NCI-H748 treated with DMSO at 0.1 percent for 48 hours (cell line): ENCODE measurements at regions not wholly inside any gene's neighbourhood (a gene's known extent, or its start where the extent isn't known, plus 50 kb on each side); places are given as distances from the start of the nearest gene placed in this dataset.

ENCODE experiments used
- DNase-seq: peaks from one replicate; lab custom pipeline; 2025; lab: John Stamatoyannopoulos, UW

DNA sequence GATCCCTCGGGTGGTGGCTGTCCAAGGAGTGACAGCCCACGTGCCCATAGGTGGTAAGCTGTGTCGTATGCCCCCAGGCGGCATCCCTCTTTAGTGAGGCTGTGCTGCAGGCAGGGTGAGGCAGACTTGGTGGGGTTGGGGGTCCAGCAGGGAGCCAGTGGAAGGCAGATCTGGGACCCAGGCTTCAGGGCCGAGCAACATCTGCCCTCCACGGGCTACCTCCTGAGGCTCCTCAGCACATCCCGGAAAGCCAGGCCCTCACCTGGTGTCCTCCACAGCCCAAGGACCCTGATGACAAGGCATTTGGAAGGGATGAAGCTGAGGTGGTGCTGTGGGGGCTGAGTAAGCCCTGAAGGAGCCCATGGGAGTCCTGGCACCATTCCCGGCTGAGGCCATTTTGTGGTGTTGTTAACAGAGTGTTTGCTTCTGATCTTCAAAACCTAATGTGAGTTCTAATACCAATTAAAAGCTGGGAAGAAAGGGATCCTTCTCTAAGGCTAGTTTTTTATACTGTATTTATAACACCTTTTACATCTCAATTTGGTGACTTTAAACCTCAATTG lies 295.8 kb upstream of the IRX2 start:
- DNase-seq, result no peak

DNA sequence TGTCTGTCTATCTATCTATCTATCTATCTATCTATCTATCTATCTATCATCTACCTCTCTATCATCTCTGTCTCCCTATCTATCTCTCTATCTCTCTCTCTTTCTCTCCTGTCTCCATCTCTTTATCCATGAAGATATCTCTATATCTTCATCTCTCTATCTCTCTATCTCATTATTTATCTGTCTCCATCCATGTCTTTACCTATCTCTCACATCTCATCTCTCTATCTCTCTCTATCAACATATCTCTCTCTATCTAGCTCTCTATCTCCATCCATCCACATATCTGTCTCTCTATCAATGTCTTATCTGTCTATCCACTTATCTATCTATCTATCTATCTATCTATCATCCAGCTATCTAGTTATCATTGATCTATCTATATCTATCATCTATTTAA lies 292.1 kb upstream of the IRX2 start:
- DNase-seq, result no peak

DNA sequence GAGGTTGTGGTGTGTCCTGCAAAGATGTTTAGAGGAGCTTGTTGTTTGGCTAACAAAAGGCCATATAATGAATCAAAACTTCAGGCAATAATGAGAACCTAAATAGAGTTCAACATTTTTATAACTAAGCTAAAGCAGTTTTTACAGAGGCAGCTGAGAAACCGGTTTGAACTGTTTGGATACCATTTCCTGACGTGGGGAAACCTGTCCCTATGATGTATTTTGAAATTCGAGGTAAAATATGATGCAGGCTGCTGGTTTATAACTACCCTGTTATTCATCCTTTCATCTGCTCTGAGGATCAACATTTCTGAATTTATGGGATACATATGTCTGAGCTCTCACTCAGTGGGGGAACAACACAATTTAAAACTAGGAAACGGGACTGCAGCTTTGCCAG lies 289.5 kb upstream of the IRX2 start:
- no peak for DNase-seq

DNA sequence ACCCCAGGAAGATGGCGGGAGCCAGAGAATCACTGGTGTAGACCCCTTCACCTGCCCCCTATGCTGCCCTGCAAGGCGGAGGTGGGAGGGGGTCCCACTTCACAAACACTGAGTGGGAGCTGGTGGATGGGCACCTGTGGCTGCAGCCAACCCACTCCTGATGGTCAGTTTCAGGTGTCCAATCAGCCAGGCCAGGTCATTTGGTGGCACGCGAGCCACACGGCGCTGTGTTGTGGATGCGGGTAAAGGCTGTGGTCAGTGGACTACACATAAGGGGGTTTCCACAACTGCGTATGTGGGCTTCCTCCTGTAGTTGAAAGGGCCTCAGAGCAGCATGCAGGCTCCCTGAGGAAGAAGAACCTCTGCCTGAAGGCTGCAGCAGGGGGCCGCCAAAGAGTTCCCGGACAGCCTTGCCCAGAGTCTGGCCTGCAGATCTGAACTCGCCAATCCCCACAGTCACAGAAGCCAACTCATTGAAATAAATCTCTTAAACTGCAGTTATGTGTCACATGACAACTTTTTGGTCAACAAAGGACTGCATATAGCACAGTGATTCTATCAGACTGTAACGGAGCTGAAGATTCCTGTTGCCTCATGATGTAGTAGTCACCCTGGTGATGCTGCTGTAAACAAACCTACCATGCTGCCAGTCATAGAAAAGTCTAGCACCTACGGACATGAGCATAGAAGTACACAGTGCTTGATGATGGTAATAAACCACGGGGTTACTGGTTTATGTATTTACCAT lies 284.7 kb upstream of the IRX2 start:
- DNase-seq, result no peak

DNA sequence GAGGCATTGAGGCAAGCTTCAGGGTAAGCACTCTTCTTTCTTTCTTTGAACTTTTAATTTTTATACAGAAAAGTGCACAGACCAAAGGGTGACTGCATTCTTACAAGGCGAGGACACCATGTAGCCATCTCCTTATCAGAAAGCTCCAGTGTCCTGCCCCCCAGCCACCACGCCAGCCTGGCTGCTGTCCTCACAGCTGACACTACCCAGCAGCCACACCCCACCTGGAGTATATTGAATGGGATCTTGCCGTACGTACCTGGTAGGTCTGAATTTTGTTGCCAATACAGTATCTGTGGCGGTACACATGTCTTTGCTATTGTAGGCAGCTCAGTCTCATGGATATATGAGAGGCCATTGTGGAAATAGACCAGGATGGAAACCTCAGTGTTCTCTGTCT lies 284.0 kb upstream of the IRX2 start:
- no peak for DNase-seq

DNA sequence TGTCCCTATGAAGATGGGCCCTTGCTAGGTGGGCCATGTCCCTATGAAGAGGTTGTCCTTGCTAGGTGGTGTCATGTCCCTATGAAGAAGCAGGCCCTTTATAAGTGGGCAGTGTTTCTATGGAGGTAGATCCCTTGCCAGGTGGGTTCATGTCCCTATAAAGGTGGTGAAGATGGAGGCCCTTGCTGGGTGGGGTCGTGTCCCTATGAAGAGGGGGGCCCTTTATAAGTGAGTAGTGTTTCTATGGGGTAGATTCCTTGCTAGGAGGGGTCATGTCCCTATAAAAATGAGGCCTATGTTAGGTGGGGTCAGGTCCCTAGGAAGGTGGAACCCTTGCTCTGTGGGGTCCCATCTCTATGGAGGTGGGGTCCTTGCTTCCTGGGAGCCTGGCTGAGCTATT lies 283.4 kb upstream of the IRX2 start:
- no peak for DNase-seq

DNA sequence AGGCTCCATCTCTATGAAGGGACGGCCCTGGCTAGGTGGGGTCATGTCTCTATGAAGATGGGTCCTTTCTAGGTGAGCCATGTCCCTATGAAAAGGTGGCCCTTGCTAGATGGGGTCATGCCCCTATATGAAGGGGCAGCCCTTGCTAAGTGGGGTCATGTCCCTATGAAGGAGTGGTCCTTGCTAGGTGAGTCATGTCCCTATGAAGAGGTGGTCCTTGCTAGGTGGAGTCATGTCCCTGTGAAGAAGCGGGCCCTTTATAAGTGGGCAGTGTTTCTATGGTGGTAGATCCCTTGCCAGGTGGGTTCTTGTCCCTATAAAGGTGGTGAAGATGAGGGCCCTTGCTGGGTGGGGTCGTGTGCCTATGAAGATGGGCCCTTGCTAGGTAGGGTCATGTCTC lies 283.0 kb upstream of the IRX2 start:
- DNase-seq, result no peak

DNA sequence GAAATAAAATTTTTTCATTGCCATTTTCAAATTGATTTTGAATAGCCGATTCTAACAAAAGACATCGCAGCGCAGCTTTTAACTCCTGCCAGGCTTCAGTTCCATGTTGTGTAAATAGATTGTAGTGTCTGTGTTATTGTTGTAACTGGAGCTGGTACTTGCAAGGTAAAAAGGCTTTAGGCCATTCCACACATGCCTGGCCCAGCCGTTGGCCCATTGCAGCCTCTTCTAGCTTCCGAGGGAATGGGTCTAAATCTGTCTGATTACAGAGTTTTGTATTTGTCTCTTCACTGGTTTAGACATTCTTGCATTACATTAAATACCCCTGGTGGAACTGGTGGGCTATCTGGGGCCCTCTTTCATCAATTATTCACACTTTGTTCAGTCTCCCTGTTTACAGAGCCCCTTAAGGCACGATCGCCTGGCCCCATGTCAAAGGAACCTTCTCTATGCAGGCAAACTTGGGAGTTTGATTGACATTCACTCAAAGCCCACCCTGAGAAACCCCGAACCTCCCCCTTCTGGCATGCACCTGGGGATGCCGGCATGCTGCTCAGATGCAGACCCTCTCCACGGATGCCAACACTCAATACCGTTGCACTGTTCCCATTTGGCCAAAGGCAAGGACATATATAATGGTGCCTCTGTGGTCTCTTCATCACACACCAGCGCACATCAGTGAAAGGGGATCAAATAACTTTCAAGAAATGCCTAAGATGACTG lies 281.7 kb upstream of the IRX2 start:
- DNase-seq, result peak; percentile 95

DNA sequence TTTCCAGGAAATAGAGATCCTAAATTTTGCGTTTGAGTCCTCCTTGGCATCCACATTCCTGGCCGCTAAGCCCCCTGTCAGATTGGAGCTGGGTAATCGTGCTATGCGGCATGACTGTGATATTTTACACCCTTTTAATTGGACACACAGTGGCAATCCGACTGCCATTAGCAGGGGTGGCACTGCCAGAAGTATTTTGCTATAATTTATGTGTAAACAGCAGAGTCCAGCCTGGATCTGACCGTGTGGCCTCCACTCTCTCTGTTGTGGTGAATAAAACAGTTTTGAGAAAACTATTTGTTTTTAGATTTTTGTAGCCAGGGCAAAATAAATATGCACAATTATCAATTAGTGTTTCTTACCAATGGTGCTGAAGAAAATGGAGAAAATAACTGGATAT lies 281.0 kb upstream of the IRX2 start:
- peak; percentile 89 for DNase-seq

DNA sequence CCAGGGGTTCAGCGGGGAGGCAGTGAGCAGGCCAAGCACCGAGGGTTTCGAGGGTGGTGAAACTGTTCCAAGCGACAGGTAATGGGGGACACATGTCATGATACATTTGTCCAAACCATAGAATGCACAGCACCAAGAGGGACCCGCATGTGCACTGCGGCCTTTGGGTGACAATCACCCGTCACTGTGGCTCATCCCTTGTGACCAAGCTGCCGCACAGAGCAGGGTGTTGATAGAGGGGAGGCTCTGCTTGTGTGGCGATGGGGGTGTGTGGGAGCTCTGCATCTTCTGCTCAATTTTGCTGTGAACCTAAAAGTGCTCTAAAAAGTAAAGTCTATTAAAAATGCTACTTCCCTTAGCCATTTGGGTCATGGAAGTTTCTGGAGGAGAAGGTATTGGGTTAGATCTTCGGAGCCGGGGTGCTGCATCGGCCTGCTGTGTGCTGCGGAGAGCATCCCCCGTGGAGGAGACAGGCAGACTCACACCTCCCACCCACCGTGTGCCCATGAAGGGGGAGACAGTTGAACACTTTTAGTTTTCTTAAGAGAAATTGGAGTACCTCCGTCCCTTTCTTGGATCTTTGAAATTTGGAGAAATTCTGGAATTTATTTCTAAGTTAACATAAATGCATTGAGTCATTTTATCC lies 280.4 kb upstream of the IRX2 start:
- no peak for DNase-seq

DNA sequence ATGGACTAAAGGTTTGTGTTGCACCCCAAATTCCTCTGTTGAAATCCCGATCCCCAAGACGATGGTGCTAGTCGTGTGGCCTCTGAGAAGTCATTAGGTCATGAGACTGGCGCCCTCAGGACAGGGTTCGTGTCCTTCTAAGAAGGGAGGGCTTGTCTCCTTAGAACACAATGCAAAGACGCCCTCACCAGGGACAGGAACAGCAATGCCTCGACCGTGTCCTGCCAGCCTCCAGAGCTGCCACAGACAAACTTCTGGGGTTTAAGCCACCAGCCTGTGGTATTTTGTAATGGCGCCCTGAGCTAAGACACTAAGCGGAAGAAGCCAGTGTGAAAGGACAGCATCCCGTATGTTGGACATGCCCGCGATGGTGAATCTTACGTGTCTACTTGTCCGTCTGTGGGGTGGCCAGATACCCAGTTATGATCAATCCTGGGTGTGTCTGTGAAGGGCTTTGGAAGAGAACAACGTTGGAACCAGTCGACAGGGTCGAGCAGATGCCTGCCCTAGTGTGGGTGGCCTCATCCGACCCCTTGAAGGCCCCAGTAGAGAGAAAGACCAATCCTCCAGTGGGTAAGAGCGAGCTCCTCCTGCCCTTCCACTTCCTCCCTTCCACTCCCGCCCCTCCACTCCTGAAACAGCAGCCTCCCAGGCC lies 279.2 kb upstream of the IRX2 start:
- no peak for DNase-seq

DNA sequence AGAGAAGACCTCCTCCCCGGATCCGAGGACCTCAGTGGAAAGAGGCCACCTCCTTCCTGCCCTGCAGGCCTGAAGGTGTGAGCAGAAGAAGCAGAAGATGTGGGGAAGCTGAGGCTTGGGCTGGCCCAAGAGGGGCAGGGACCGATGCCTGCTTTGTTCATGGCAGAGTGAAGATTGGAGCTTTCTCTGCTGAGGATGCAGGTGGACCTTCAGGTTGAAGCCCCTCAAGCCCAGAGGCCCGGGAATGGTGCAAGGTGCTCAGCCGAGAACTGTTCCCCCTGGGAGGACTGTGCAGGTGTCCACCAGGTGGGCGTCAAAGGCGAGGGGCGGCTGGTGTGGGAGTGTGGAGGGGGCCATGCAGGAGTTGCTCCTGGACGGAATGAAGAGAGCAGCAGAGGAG lies 277.9 kb upstream of the IRX2 start:
- no peak for DNase-seq

DNA sequence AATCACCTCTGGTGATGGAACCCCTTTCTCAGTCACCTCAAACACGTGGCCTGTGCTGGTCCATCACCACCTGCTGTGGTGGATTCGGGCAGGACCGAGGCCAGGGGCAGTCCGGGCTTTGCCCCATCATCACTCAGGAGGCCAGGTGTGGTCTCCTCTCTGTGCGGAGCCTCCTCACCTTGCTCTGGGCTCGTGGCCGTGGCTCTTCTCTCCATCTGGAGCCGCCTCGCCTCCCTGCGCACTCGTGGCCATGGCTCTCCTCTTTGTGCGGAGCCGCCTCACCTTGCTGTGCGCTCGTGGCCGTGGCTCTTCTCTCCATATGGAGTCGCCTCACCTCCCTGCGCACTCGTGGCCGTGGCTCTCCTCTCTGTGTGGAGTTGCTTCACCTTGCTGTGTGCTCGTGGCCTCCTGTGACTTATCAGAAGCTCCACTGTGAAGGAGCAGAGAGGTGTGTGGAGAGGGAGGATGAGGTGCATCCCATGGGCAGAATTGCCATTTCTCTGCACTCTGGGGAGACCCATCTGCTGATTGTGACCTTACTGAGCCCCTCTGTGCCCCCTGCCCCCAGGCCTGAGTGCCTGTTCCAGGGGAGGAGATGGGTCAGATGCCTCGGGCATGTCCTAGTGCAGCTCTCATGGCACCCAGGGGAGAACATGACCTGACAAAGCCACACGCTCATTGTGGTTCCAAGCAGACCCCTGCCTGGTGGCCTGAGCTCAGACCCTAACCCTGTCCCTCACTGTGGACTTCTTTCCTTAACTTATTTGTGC lies 276.6 kb upstream of the IRX2 start:
- DNase-seq, result no peak

DNA sequence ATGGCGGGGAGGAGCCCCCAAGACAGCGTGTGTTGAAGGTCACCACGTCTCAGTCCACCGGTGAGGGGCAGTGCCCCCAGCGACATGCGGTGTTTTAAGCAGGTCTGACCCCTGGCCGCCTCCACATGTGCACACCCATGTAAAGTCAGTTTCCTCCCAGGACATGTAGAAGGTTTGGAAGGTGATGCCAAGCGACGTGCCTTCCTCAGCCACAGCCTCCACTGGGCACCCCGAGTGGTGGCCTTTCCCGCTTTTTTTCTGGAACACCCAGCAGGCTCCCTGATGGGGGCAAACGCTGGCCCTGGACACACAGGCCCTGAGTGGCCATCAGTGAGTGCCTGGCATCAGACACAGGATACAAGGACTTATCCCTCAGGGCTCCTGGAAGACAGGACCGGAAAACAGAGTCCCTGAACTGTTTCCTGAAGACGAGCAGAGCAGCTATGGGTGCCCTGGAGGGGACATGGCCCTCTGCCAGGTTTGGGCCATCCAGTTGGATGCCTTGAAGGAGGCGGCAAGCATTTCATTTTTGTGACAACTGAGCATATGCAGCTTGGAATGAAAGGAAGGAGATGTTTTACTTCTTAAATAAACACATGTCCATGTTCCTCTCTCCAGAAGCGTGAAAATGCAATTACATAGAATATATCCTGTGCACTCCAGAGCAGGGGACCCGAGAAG lies 275.8 kb upstream of the IRX2 start:
- no peak for DNase-seq

DNA sequence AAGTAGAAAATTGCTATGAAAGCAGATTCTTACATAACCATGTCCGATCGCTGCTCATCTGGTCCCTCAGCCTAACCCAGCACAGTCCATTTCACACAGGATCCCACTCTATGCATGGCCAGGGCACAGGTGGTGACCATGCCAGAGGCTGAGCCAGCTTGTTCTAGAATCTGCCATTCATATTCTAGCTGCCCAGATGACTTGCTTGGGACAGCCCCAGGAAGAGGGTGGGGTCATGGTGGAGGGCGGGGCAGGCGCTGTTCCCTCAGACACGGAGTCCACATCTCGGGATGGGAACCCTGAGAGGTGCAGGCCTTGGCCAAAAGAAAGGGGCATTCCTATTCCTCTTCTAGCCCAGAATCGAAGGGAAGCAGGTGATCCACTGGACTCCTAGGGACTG lies 275.2 kb upstream of the IRX2 start:
- DNase-seq, result no peak

DNA sequence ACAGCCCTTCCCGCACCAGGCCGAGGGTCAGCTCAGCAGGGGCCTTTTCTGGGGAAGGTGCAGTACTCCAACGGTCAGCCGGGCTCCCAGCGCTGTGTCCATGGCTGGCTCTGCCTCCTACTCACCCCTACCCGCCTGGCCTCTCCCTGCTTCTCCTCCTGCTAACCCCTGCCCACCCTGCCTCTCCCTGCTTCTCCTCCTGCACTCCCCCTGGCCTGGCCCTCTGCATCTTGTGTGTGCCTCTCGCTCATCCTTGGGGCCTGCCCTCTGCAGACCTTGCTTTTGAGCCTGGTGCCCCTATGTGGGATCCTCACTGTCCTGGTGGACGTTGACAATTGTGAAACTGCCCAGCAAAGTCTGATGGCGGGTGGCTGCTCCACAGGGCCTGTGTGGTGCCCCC lies 274.6 kb upstream of the IRX2 start:
- no peak for DNase-seq

DNA sequence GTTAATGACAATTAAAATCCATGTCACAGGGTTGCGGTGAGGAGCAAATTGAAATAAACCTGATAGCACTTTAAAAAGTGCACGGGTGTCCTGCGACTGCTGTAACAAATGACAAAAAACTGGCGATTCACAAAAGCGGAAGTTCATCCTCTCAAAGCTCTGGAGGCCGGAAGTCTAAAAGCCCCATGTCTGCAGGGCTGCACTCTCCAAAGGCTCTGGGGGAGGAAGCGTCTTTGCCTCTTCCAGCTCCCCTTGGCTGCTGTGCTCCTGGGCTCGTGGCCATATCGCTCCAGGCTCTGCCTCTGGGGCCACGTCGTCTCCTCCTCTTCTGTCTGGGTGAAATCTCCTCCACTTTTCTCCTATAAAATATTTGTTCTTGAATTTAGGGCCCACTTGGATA lies 273.9 kb upstream of the IRX2 start:
- no peak for DNase-seq

DNA sequence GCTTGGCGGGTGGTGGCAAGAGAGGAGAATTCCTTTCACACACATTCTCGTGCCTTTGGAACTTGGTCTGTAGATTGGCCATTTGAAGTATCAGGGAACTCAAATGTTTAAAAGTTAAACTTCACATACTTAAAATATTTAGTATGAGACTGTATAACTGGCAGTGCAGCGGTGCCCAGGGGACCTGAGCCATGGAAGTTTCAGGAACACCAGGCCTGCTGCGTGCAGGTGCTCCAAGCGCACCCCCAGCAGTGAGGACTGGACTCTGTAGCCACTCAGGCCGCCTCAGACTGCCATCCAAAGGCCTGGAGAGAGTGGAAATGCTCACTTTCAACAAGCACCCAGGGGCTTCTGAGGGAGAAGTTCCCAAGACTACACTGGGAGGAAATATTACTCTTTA lies 273.5 kb upstream of the IRX2 start:
- DNase-seq, result no peak

DNA sequence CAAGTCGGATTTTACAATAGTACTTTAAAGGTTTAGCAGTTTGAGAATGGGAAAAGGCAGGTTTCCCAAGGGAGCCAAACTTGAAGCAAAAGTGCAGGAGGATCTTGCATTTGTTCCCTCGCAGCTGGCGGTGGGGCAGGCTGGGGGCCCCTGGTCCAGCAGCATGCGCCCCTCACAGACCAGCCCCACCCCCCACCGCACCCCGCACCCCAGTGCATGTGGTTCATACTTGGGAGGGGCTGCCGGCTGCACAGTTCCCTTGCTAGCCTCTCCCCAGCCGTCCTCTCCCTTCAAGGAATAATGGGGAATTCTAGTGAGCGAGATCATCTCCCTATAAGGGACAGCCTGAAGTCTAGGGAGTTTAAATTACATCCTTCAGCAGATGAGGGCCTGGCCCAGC lies 273.1 kb upstream of the IRX2 start:
- no peak for DNase-seq

DNA sequence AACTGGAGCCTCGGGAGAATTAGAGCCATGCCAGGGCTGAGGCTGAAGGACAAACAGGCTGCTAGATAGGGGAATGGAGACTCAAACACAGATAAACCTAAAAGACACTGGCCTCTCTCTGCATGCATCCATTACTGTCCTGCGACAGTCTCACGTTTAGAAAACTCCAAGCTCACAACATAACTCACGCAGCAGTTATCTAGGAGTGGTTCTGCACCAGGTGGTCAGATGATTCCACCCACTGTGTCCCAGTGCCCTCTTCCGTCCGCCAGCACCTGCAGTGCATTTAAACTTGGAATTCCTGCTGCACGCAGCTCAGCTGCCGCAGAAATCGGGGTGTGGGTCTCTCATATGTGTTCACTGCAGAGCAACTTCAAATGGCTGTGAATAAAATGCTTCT lies 272.6 kb upstream of the IRX2 start:
- DNase-seq, result no peak

DNA sequence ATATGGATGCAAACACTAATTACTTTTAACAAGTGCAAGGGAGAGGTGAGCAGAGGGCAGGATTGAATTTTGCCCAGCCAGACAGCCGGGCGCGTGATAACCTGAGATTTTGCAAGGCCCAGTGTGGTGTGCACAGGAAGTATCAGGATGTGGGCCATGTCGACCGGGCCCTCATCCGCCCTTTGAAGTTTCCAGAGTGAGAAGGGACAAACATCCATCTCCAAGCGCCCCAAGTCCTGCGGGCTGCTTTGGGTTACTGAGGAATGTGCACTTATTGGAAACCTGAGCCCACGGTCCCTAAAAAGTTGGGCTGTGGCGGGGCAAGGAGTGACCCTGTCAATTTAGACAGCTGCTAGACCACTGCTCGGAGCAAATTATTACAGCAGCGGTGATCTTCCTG lies 272.2 kb upstream of the IRX2 start:
- DNase-seq, result no peak
